ENCODE measurements at regions not wholly inside any gene's neighbourhood (a gene's known extent, or its start where the extent isn't known, plus 50 kb on each side); places are given as distances from the start of the nearest gene placed in this dataset.

DNA sequence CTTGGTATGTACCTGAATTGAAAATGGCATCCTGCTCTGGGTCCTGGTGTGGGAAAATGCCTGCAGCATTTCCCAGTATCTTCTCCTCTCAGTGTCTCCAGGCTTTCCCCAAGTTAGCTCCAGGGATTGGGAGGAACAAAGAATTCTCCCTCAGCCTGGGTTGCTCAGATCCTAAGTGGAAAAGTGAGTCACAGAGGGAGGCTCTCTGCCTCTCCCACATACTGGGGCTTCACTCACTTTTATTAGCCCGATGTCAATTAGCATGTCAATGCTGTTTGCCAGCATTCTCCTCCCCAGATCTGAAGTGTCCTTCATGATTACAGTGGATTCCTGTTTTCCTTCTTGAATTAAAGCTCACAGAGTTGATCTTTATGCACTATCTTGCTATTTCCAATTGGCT lies 655.0 kb downstream of the EPHA3 start:
- no peak for TF ChIP-seq POLR2A (IDR thresholded peaks at IDR 0.05)
- TF ChIP-seq, protein P1, sequence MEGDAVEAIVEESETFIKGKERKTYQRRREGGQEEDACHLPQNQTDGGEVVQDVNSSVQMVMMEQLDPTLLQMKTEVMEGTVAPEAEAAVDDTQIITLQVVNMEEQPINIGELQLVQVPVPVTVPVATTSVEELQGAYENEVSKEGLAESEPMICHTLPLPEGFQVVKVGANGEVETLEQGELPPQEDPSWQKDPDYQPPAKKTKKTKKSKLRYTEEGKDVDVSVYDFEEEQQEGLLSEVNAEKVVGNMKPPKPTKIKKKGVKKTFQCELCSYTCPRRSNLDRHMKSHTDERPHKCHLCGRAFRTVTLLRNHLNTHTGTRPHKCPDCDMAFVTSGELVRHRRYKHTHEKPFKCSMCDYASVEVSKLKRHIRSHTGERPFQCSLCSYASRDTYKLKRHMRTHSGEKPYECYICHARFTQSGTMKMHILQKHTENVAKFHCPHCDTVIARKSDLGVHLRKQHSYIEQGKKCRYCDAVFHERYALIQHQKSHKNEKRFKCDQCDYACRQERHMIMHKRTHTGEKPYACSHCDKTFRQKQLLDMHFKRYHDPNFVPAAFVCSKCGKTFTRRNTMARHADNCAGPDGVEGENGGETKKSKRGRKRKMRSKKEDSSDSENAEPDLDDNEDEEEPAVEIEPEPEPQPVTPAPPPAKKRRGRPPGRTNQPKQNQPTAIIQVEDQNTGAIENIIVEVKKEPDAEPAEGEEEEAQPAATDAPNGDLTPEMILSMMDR (IDR thresholded peaks at IDR 0.05), result no peak
- no peak for TF ChIP-seq EP300 (IDR thresholded peaks at IDR 0.05)
